Inferior parietal cortex (tissue), 1 donor: ENCODE measurements at regions not wholly inside any gene's neighbourhood (a gene's known extent, or its start where the extent isn't known, plus 50 kb on each side); places are given as distances from the start of the nearest gene placed in this dataset.

Experiments
- DNase-seq: peaks from one replicate; pipeline ENCODE4 v3.0.0-alpha.2; 2016; ENCODE audit errors: extremely low spot score

- DNase-seq, result no peak
Measured at GRCh38 chr6:44500074-44500473, 112.6 kb downstream of the CDC5L start.

- no peak for DNase-seq
Measured at GRCh38 chr6:44503471-44503870, 116.0 kb downstream of the CDC5L start.

GRCh38 chr6:44504301-44504791, 116.8 kb downstream of the CDC5L start:
- no peak for DNase-seq

GRCh38 chr6:44505751-44506150, 118.2 kb downstream of the CDC5L start:
- DNase-seq, result no peak

- DNase-seq, result no peak
Measured at GRCh38 chr6:44507014-44507413, 119.5 kb downstream of the CDC5L start.

GRCh38 chr6:44508646-44509045, 121.1 kb downstream of the CDC5L start:
- DNase-seq, result no peak

- no peak for DNase-seq
Measured at GRCh38 chr6:44511126-44511525, 123.6 kb downstream of the CDC5L start.

GRCh38 chr6:44512868-44513741, 125.6 kb downstream of the CDC5L start:
- no peak for DNase-seq

GRCh38 chr6:44514085-44514484, 126.6 kb downstream of the CDC5L start:
- DNase-seq, result no peak

GRCh38 chr6:44514576-44515193, 127.2 kb downstream of the CDC5L start:
- no peak for DNase-seq

GRCh38 chr6:44522871-44523270, 135.4 kb downstream of the CDC5L start:
- DNase-seq, result no peak

- no peak for DNase-seq
Measured at GRCh38 chr6:44524476-44525227, 137.1 kb downstream of the CDC5L start.

- no peak for DNase-seq
Measured at GRCh38 chr6:44525761-44526351, 138.3 kb downstream of the CDC5L start.

- no peak for DNase-seq
Measured at GRCh38 chr6:44527181-44527580, 139.7 kb downstream of the CDC5L start.

GRCh38 chr6:44527583-44528369, 140.3 kb downstream of the CDC5L start:
- DNase-seq, result no peak

- DNase-seq, result no peak
Measured at GRCh38 chr6:44528370-44528644, 140.8 kb downstream of the CDC5L start.

GRCh38 chr6:44528716-44529115, 141.2 kb downstream of the CDC5L start:
- no peak for DNase-seq

GRCh38 chr6:44529146-44529905, 141.8 kb downstream of the CDC5L start:
- DNase-seq, result no peak

- DNase-seq, result no peak
Measured at GRCh38 chr6:44530209-44530909, 142.9 kb downstream of the CDC5L start.

- no peak for DNase-seq
Measured at GRCh38 chr6:44530910-44531234, 143.4 kb downstream of the CDC5L start.
